BJ (cell line): ENCODE measurements at regions not wholly inside any gene's neighbourhood (a gene's known extent, or its start where the extent isn't known, plus 50 kb on each side); places are given as distances from the start of the nearest gene placed in this dataset.

ENCODE experiments used
- CTCF ChIA-PET: fragments of 350-600 bp; formaldehyde crosslinking; extraction: SDS; loops from one replicate; lab custom pipeline; 2021; ENCODE audit warnings: antibody characterized with exemption, inconsistent platforms; lab: Yijun Ruan, JAX
- POLR2A ChIA-PET: fragments of 300-600 bp; sonication (Branson Sonifier 250); formaldehyde crosslinking; extraction: SDS; loops from one replicate; lab custom pipeline; 2021; ENCODE audit warnings: antibody characterized with exemption; lab: Charles Lee
- DNase-seq: peaks from one replicate; pipeline ENCODE4 v3.0.0-alpha.2; 2011; ENCODE audit warnings: low read depth
- H3K27me3 ChIP-seq: 2 replicates; pipeline ENCODE4 v1.6.0; 2011; ENCODE audit warnings: low read length; ENCODE audit not compliant: control insufficient read depth, insufficient read depth
- H3K36me3 ChIP-seq: 2 replicates; pipeline ENCODE4 v1.5.1; 2011; ENCODE audit warnings: low read length; ENCODE audit not compliant: control insufficient read depth, insufficient read depth
- H3K4me3 ChIP-seq: 2 replicates; pipeline ENCODE4 v1.5.1; 2011; ENCODE audit warnings: low read depth, mild to moderate bottlenecking, control low read depth, low read length
- CTCF ChIP-seq: IDR thresholded peaks from 2 replicates; pipeline ENCODE4 v1.5.1; 2011; ENCODE audit warnings: low read depth, mild to moderate bottlenecking, control low read depth, inconsistent platforms, low read length, moderate library complexity; ENCODE audit not compliant: insufficient read depth

GRCh38 chr1:5690898-5691297 lies 301.3 kb downstream of the NPHP4 start:
- no peak for DNase-seq
- Histone ChIP-seq H3K4me3 (no peak overlapping the region), H3K36me3 (no peaks in the 10 kb centered on the region), H3K27me3 (no peaks in the 10 kb centered on the region)
- no peak for TF ChIP-seq CTCF
- CTCF ChIA-PET = no interaction called here
- POLR2A ChIA-PET = no interaction called here

- ChIA-PET POLR2A (no interaction called here), CTCF (no interaction called here)
- Histone ChIP-seq H3K4me3 (no peak overlapping the region), H3K36me3 (no peaks in the 10 kb centered on the region), H3K27me3 (no peaks in the 10 kb centered on the region)
- no peak for TF ChIP-seq CTCF
- no peak for DNase-seq
These were observed 301.9 kb downstream of the NPHP4 start for GRCh38 chr1:5690291-5690690.

- CTCF ChIA-PET = no interaction called here
- H3K36me3 ChIP-seq = no peaks in the 10 kb centered on the region
- POLR2A ChIA-PET = no interaction called here
- DNase-seq = no peak
- TF ChIP-seq CTCF = no peak
- no peaks in the 10 kb centered on the region for H3K27me3 ChIP-seq
- no peak overlapping the region for H3K4me3 ChIP-seq
These were observed 303.8 kb downstream of the NPHP4 start for GRCh38 chr1:5688081-5689077.

- Histone ChIP-seq H3K4me3 (no peak overlapping the region), H3K36me3 (no peaks in the 10 kb centered on the region), H3K27me3 (no peaks in the 10 kb centered on the region)
- CTCF ChIA-PET = no interaction called here
- TF ChIP-seq CTCF = no peak
- POLR2A ChIA-PET = no interaction called here
- DNase-seq = no peak
These were observed 305.1 kb downstream of the NPHP4 start for GRCh38 chr1:5686925-5687706.

- Histone ChIP-seq H3K4me3 (no peak overlapping the region), H3K36me3 (no peaks in the 10 kb centered on the region), H3K27me3 (no peaks in the 10 kb centered on the region)
- ChIA-PET CTCF (no interaction called here), POLR2A (no interaction called here)
- TF ChIP-seq CTCF = no peak
- DNase-seq = no peak
These were observed 306.0 kb downstream of the NPHP4 start for GRCh38 chr1:5686195-5686594.
